ENCODE measurements at regions not wholly inside any gene's neighbourhood (a gene's known extent, or its start where the extent isn't known, plus 50 kb on each side); places are given as distances from the start of the nearest gene placed in this dataset.

GRCh38 chr10:43940898-43941837 is 292.5 kb upstream of the ZNF32 start:
- no peak for TF ChIP-seq TAF1 (IDR thresholded peaks at IDR 0.05; ENCODE audit: borderline replicate concordance, insufficient read depth, low read length)
- TF ChIP-seq SIN3A (IDR thresholded peaks at IDR 0.05; ENCODE audit: borderline replicate concordance, insufficient read depth, low read length) = no peak
- no peak for TF ChIP-seq FOXP2 (optimal IDR thresholded peaks at IDR 0.05; ENCODE audit: borderline replicate concordance, extremely low read depth, extremely low read length, insufficient read depth)
- TF ChIP-seq POLR2AphosphoS5 (IDR thresholded peaks at IDR 0.05; ENCODE audit: low read depth, low read length) = no peak
- no peak for TF ChIP-seq REST (IDR thresholded peaks at IDR 0.05; ENCODE audit: insufficient read depth in 1 of 2, low read depth in 2 of 2, low read length in 2 of 2)

GRCh38 chr10:43939939-43940820 is 291.5 kb upstream of the ZNF32 start:
- TF ChIP-seq FOXP2 (optimal IDR thresholded peaks at IDR 0.05; ENCODE audit: borderline replicate concordance, extremely low read depth, extremely low read length, insufficient read depth) (no peak), REST (IDR thresholded peaks at IDR 0.05; ENCODE audit: insufficient read depth in 1 of 2, low read depth in 2 of 2, low read length in 2 of 2) (no peak)

- TF ChIP-seq TAF1 (IDR thresholded peaks at IDR 0.05; ENCODE audit: borderline replicate concordance, insufficient read depth, low read length) = no peak
- TF ChIP-seq REST (IDR thresholded peaks at IDR 0.05; ENCODE audit: insufficient read depth in 1 of 2, low read depth in 2 of 2, low read length in 2 of 2) = no peak
- no peak for TF ChIP-seq FOXP2 (optimal IDR thresholded peaks at IDR 0.05; ENCODE audit: borderline replicate concordance, extremely low read depth, extremely low read length, insufficient read depth)
- TF ChIP-seq SIN3A (IDR thresholded peaks at IDR 0.05; ENCODE audit: borderline replicate concordance, insufficient read depth, low read length) = no peak
- TF ChIP-seq POLR2AphosphoS5 (IDR thresholded peaks at IDR 0.05; ENCODE audit: low read depth, low read length) = no peak
Measured at GRCh38 chr10:43939389-43939938, 290.8 kb upstream of the ZNF32 start.

GRCh38 chr10:43938810-43939209 is 290.1 kb upstream of the ZNF32 start:
- no peak for TF ChIP-seq REST (IDR thresholded peaks at IDR 0.05; ENCODE audit: insufficient read depth in 1 of 2, low read depth in 2 of 2, low read length in 2 of 2)
- no peak for TF ChIP-seq FOXP2 (optimal IDR thresholded peaks at IDR 0.05; ENCODE audit: borderline replicate concordance, extremely low read depth, extremely low read length, insufficient read depth)
- no peak for TF ChIP-seq POLR2AphosphoS5 (IDR thresholded peaks at IDR 0.05; ENCODE audit: low read depth, low read length)
- TF ChIP-seq SIN3A (IDR thresholded peaks at IDR 0.05; ENCODE audit: borderline replicate concordance, insufficient read depth, low read length) = no peak
- TF ChIP-seq TAF1 (IDR thresholded peaks at IDR 0.05; ENCODE audit: borderline replicate concordance, insufficient read depth, low read length) = no peak
